Vagina (tissue), 2 donors: ENCODE measurements at regions not wholly inside any gene's neighbourhood (a gene's known extent, or its start where the extent isn't known, plus 50 kb on each side); places are given as distances from the start of the nearest gene placed in this dataset.

ENCODE experiments used
- POLR2A ChIP-seq, 2 donors: fragments of 450-650 bp; IDR thresholded peaks; one replicate each; pipeline ENCODE4 v1.6.1; 2017; ENCODE audit warnings: antibody characterized with exemption in 2 of 2, mild to moderate bottlenecking in 2 of 2, moderate library complexity in 2 of 2
- POLR2AphosphoS5 ChIP-seq, 2 donors: sonication (generic); formaldehyde crosslinking; IDR thresholded peaks; one replicate each; pipeline ENCODE4 v1.9.0; 2017; ENCODE audit warnings: antibody characterized with exemption in 2 of 2, mild to moderate bottlenecking in 2 of 2, low read depth in 1 of 2; ENCODE audit not compliant: insufficient read depth in 1 of 2
- TF ChIP-seq, protein P1 (sequence below), 3 experiments: fragments of 450-650 bp in 2 of 3; fragments of 200-600 bp in 1 of 3; sonication (generic) in 1 of 3; IDR thresholded peaks; one replicate each; pipeline ENCODE4 v1.5.1; 2017 to 2019; ENCODE audit warnings: antibody characterized with exemption in 3 of 3, mild to moderate bottlenecking in 2 of 3, moderate library complexity in 2 of 3

DNA sequence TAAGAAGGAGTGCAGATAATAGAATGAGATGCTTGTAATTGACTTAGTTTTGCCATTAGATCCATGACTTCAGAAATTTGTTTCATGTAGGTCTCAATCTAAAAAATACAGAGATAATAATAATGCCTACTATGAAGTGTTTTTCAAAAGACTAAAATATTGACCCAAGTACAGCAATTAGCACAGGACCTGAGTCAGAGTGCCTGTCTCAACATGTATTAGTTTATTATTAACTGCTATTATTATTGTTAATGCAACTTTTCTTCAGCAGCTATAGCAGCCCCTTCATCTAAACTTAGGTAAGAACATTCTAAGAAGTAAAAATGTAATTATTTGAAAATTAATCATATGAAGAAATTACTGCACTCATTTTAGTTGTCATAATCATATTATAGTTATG lies 82.9 kb upstream of the HGF start:
- TF ChIP-seq, protein P1, sequence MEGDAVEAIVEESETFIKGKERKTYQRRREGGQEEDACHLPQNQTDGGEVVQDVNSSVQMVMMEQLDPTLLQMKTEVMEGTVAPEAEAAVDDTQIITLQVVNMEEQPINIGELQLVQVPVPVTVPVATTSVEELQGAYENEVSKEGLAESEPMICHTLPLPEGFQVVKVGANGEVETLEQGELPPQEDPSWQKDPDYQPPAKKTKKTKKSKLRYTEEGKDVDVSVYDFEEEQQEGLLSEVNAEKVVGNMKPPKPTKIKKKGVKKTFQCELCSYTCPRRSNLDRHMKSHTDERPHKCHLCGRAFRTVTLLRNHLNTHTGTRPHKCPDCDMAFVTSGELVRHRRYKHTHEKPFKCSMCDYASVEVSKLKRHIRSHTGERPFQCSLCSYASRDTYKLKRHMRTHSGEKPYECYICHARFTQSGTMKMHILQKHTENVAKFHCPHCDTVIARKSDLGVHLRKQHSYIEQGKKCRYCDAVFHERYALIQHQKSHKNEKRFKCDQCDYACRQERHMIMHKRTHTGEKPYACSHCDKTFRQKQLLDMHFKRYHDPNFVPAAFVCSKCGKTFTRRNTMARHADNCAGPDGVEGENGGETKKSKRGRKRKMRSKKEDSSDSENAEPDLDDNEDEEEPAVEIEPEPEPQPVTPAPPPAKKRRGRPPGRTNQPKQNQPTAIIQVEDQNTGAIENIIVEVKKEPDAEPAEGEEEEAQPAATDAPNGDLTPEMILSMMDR (IDR thresholded peaks at IDR 0.05) = no peak
- TF ChIP-seq POLR2AphosphoS5 (IDR thresholded peaks at IDR 0.05; ENCODE audit: insufficient read depth in 1 of 2, low read depth in 1 of 2) (no peak), POLR2A (IDR thresholded peaks at IDR 0.05) (no peak)
